ENCODE measurements at regions not wholly inside any gene's neighbourhood (a gene's known extent, or its start where the extent isn't known, plus 50 kb on each side); places are given as distances from the start of the nearest gene placed in this dataset.

DNA sequence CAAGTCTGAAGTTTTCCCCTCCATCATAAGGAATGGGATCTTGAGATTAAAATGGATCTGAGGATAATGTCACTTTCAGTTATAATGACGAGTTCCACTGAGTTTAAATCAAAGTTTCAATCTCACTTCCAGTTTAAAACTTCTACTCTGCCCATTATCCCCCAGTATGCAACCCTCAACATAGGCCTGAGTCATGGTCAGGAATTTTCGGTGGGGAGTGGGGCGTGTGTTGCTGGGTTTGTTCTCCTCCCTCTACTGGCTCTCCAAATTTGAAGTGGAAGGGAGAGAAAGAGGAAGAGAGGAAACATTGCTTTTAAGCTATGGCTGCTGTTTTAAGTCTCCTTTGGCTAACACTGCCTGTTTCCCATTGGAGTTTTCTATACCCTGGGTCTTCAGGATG is 152.9 kb downstream of the TM2D1 start:
- Histone ChIP-seq H4K8ac (ENCODE audit: low read depth in 2 of 2, low read length in 2 of 2) (no peak overlapping the region), H3K4me3 (ENCODE audit: insufficient read depth, low read depth, low read length) (no peak overlapping the region), H3K27me3 (ENCODE audit: control insufficient read depth, insufficient read depth, low read length) (no peaks in the 10 kb centered on the region), H3K9me1 (ENCODE audit: insufficient read depth, low read length) (no peaks in the 10 kb centered on the region), H3K18ac (ENCODE audit: low read depth, low read length) (no peak overlapping the region), H2AK9ac (replicated peaks; ENCODE audit: low read depth, low read length, poor library complexity) (no peak overlapping the region), H3K9ac (ENCODE audit: low read depth, low read length) (no peak overlapping the region), H4K5ac (ENCODE audit: low read depth, low read length) (no peak overlapping the region), H3K27ac (ENCODE audit: insufficient read depth, low read length) (no peak overlapping the region), H3K4me2 (ENCODE audit: low read depth, low read length) (no peak overlapping the region), H3K4me1 (ENCODE audit: control insufficient read depth, insufficient read depth, low read length) (no peaks in the 10 kb centered on the region), H4K20me1 (ENCODE audit: insufficient read depth, low read length) (no peaks in the 10 kb centered on the region), H3K23ac (ENCODE audit: low read depth, low read length) (no peak overlapping the region), H2AK5ac (ENCODE audit: low read depth, low read length) (no peak overlapping the region), H3K36me3 (ENCODE audit: control insufficient read depth, insufficient read depth, low read length) (no peaks in the 10 kb centered on the region), H3K79me1 (ENCODE audit: low read depth in 1 of 2, low read length in 2 of 2) (no peaks in the 10 kb centered on the region), H2AFZ (replicated peaks; ENCODE audit: low read length, poor library complexity) (no peak overlapping the region), H3K14ac (replicated peaks; ENCODE audit: low read depth, low read length) (no peak overlapping the region), H2BK120ac (ENCODE audit: low read depth, low read length) (no peak overlapping the region), H3K56ac (ENCODE audit: extremely low read depth, insufficient read depth, low read length) (no peak overlapping the region), H2BK5ac (ENCODE audit: low read depth, low read length, poor library complexity, severe bottlenecking) (no peak overlapping the region), H3K4ac (ENCODE audit: low read depth, low read length) (no peak overlapping the region), H3K9me3 (ENCODE audit: control insufficient read depth, insufficient read depth, low read length) (no peaks in the 10 kb centered on the region), H2BK15ac (ENCODE audit: low read depth, low read length) (no peak overlapping the region), H2BK20ac (ENCODE audit: low read depth, low read length) (no peak overlapping the region), H4K91ac (ENCODE audit: insufficient read depth, low read depth, low read length) (no peak overlapping the region)
- no TSS peak for BruUV-seq (replicated peaks)
- POLR2A ChIA-PET (ENCODE audit: unreplicated experiment) = no interaction called here
- in situ Hi-C loops (cut with MboI; ENCODE audit: low sequenced_read_pairs) = no loop called here
- WGBS, 2 experiments (ENCODE audit: extremely low coverage in 2 of 2, insufficient read length in 1 of 2) = no CpG with 5 or more reads among the region's 3 CpGs
- ATAC-seq (ENCODE audit: low read depth) (no peak), DNase-seq (no peak)
- CTCF ChIA-PET = no interaction called here
- dilution Hi-C loops (cut with HindIII; ENCODE audit: low sequenced_read_pairs, unreplicated experiment) = no loop called here
- intact Hi-C loops (cut with micrococcal nuclease) = no loop called here
- TF ChIP-seq POLR2A (IDR thresholded peaks at IDR 0.05; ENCODE audit: low read depth, low read length) (no peak), RFX5 (IDR thresholded peaks at IDR 0.05; ENCODE audit: low read depth, low read length) (no peak), MXI1 (IDR thresholded peaks at IDR 0.05; ENCODE audit: borderline replicate concordance, low read depth, low read length) (no peak), BHLHE40 (IDR thresholded peaks at IDR 0.05; ENCODE audit: low read depth, low read length) (no peak)
- TF ChIP-seq, protein P1, sequence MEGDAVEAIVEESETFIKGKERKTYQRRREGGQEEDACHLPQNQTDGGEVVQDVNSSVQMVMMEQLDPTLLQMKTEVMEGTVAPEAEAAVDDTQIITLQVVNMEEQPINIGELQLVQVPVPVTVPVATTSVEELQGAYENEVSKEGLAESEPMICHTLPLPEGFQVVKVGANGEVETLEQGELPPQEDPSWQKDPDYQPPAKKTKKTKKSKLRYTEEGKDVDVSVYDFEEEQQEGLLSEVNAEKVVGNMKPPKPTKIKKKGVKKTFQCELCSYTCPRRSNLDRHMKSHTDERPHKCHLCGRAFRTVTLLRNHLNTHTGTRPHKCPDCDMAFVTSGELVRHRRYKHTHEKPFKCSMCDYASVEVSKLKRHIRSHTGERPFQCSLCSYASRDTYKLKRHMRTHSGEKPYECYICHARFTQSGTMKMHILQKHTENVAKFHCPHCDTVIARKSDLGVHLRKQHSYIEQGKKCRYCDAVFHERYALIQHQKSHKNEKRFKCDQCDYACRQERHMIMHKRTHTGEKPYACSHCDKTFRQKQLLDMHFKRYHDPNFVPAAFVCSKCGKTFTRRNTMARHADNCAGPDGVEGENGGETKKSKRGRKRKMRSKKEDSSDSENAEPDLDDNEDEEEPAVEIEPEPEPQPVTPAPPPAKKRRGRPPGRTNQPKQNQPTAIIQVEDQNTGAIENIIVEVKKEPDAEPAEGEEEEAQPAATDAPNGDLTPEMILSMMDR (conservative IDR thresholded peaks at IDR 0.05; ENCODE audit: low read depth, low read length) = no peak
